GM03348 (cell line): ENCODE measurements at regions not wholly inside any gene's neighbourhood (a gene's known extent, or its start where the extent isn't known, plus 50 kb on each side); places are given as distances from the start of the nearest gene placed in this dataset.

Experiments used
- DNase-seq: peaks from one replicate; pipeline ENCODE4 v3.0.0; 2012; ENCODE audit warnings: low spot score

DNA sequence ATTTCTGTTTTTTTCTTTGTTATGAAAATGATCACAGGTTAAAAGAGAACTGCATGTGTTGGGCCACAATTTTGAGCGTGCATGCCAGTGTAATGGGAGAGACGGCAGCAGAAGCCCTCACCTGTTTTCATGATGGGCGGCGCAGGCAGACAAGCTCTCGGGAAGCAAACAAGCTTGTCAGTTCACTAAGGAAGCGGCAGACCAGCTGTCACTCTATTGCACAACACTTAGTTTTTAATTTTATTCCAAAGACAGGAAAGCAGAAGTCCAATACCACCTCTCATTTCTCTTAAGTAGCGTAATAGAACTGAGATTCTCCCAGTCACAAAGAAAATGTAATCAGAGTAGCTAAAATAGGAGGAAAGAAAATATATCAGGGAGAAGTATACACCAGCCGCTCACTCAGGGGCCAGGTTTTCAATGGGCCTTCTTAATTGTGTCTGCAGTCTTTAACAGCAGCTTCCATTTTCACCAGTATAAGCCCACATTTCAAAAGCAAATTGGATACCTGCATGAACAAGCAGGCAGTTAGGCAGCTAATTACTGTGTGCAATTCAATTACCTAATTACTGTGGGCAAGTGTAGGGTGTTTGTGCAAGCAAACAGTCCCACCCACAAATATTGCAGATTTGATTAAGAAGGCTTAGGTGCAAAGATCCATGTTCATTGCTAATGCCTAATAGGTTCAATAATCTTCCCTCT lies 711.4 kb downstream of the DIAPH3 start:
- DNase-seq: no peak

DNA sequence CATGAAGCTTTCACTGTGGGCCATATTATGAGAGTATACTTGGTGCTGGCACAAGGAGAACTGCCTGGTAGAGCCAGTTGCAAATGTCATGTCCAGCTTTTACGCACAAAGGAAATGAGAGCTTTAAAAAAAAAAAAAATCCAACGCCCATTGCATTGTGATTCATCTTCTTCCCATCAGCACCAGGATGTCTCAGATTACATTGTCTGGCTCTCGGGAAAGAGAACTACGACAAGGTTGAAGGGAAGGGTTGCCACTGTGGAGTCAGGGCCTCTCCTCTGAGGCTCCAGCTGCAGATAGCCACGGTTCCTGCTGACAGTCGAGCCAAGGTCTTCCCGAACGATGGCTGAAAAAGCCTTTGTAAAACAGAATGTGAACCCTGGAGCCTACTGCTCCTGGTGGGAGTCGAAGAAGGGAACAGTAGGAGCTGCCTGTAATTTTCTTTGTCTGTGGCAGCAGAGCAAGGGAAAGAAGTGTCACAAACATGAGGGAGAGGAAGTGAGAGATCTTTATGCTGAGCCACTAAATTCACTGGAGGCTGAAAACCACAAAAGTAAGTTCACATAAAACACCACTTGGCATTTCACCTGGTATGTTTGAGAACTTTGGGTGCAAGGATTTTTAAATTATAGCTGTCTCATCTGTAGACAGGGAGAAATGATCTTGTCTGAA lies 704.7 kb downstream of the DIAPH3 start:
- DNase-seq: peak; percentile 14

- DNase-seq: no peak
Measured at GRCh38 chr13:59459972-59460371, 703.8 kb downstream of the DIAPH3 start.

DNA sequence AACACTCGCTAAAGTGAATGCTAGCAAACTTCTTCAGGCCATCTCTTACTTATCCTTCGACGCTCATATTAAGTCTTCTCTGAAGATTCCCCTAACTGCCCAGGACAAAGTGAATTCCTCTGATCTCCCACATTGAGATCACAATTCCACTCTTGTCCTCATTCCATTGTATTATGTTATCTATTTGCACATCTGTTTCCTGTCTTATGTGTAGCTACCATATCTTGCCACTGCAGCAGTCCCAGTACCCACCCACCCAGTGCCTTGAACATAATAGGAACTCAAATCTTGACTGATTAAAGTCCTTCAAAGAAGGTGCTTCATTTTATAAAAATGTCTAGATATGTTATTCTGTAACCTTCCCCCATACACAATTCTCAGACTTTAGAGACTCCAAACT lies 702.3 kb downstream of the DIAPH3 start:
- DNase-seq: no peak

DNA sequence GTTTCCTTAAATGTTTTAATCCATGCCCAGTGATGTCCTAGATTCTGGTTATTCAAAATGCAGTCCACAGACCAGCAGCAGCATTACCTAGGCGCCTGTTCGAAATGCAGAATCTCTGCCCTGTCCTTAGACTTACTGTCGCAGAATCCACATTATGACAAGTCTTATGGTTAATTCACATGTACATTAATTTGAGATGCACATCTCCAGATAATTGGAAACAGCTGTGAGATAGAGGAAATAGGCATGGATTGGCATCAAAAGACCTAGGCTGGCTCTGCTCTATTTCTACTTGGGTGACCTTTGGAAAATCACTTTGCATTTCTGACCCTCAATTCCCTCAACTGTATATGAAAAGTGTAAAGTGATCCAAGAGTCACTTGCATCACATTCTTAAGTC lies 700.7 kb downstream of the DIAPH3 start:
- DNase-seq: no peak

GRCh38 chr13:59464926-59465325 lies 698.8 kb downstream of the DIAPH3 start:
- no peak for DNase-seq

GRCh38 chr13:59468396-59468795 lies 695.3 kb downstream of the DIAPH3 start:
- no peak for DNase-seq

GRCh38 chr13:59471106-59471505 lies 692.6 kb downstream of the DIAPH3 start:
- no peak for DNase-seq

- no peak for DNase-seq
Measured at GRCh38 chr13:59472134-59472533, 691.6 kb downstream of the DIAPH3 start.

GRCh38 chr13:59474696-59475095 lies 689.0 kb downstream of the DIAPH3 start:
- DNase-seq: no peak

GRCh38 chr13:59475911-59476310 lies 687.8 kb downstream of the DIAPH3 start:
- DNase-seq: no peak

DNA sequence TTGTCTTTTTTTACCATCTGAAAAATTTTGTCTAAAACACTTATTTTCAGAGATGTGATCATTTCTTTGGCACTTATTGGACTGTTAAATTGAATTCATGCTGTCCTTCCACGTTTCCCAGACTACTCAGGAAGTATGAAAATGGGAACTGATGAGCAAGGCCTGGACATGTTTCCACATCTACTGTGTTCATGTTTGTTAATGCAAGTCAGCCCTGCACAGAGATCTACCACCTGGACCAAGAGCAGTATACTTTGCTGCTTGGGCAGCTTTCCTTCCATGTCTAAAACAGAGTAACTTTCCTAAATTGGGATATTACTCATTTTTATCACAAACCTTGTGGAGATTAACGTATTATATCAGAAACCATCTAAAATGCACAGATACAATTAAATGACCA lies 687.4 kb downstream of the DIAPH3 start:
- DNase-seq: no peak

GRCh38 chr13:59477011-59477410 lies 686.7 kb downstream of the DIAPH3 start:
- no peak for DNase-seq

DNA sequence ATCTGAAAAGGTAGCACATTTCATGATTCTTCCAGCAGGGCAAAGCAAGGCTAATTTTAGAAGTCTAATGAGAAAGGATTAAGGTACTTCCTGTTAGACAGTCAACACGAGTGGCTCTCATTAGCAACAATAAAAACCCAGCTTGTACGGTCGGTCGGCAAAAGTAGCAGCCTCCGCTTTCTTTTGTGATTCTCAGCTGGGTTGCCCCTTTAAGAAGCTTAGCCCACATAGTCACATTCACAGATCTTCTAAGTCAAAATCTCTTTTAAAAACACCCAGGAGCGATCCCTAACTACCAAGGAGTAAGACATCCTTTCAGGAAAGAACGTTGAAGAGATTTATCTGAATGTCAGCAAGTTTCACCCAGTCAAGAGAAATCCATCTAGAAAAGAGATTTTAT lies 684.8 kb downstream of the DIAPH3 start:
- DNase-seq: no peak

- DNase-seq: no peak
Measured at GRCh38 chr13:59479629-59480028, 684.1 kb downstream of the DIAPH3 start.

GRCh38 chr13:59480396-59481259 lies 683.1 kb downstream of the DIAPH3 start:
- no peak for DNase-seq

DNA sequence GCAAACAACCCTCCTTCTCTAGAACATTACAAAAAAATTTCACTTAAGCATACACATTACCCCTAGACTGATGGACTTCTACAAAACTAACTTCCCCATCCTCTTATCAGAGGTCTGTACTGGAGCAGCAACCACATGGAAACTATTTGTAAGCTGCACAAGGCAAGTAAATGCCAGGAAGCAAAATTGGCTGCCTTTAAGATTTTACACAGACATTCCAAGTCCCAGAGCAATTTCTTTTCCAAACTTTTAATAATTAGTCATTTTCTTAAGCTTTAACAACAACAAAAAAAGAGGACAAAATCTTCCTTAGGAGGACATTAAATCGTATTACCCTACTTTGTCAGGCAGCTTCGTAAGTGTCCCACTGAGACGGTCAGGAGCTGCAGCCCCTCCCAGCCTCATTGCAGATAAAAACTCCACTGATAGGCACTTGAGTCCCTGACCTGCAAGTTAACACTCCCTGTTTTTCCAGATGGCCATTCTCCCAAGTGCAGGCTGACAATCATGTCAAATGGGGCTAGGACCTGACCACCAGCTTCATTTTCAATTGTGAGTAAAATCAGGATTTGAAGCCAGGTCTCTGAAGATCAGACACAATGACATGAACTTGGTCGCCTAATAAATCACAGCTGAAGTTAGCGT lies 680.1 kb downstream of the DIAPH3 start:
- DNase-seq: no peak

- no peak for DNase-seq
Measured at GRCh38 chr13:59487883-59488282, 675.8 kb downstream of the DIAPH3 start.

DNA sequence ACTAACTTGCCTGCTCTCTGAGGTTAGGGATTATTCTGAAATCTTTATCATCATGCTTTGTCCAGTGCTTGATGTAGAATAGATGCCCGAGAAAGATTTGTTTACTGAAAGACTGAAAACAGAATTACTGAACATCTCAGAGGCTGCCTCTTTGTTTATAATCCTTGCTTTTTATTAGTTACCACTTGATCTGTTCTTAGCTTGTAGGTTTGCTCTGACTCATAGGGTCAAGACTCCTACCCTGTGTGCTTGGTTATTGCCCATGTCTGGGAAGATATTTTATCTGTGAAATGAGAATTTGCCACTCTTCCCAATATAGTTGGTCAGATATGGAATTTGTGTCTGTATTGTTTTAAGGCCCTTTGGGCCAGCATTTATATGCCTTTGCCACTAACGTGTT lies 675.3 kb downstream of the DIAPH3 start:
- no peak for DNase-seq

DNA sequence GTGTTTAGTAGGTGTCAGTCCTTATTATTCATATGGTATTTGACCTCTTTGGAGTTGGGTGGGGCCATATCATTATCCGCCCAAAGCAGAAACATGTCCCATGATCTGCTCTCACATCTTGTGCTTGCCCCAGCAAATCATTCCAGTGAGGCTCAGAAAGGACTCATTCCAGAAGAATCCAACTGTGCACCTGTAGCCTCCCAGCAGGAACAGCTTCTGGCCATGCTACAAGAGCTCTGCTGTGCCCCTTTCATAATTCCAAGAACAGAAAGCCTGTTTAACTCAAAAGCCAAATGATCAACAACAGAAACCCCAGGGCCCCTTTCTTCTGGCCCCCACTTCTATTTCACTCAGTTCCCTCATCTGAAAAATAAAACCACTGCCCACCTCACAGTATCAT lies 673.1 kb downstream of the DIAPH3 start:
- no peak for DNase-seq

DNA sequence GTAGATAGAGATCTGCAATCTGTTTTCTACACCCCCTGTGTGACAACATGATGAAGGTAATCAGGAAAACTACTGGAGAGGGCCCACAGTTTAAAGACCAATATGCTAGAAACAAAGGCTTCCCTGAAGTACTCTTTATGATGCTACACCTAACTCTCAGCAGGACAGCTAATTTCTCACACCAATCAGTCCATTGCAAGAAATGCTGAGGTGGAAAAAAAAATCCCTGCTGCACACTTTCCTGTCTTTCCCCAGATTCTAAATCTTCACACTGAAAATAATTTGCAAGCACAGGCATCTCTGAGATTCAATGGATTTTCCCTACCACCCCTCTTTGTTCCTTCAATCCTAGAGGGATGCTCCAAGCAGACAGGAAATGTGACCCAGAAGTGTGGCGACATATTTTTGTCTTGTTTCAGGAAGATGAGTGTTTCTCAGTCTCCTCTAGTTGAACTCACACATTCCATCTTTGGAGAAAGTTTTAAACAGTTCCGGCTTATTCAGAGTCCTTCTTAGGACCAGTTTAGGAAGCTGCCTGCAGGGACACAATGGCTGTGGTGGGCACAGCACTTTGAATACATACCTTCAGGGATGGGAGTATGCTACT lies 671.6 kb downstream of the DIAPH3 start:
- DNase-seq: no peak

GRCh38 chr13:59493436-59493965 lies 670.2 kb downstream of the DIAPH3 start:
- DNase-seq: no peak
